Neural progenitor cell (in vitro differentiated cells): ENCODE measurements at regions not wholly inside any gene's neighbourhood (a gene's known extent, or its start where the extent isn't known, plus 50 kb on each side); places are given as distances from the start of the nearest gene placed in this dataset.

Source experiments
- DNase-seq: peaks from one replicate; pipeline ENCODE4 v3.0.0-alpha.2; 2016; ENCODE audit warnings: low spot score
- H2AFZ ChIP-seq: fragments of 200-600 bp; sonication (generic); replicated peaks from 2 replicates; pipeline ENCODE4 v1.6.1; 2016; ENCODE audit warnings: antibody characterized with exemption
- H3F3A ChIP-seq: fragments of 200-600 bp; sonication (generic); 2 replicates; pipeline ENCODE4 v1.6.1; 2016; ENCODE audit warnings: antibody characterized with exemption, low read depth
- H3K27ac ChIP-seq: fragments of 200-600 bp; sonication (generic); 2 replicates; pipeline ENCODE4 v1.5.1; 2016; ENCODE audit warnings: mild to moderate bottlenecking
- H3K27me3 ChIP-seq: fragments of 200-600 bp; sonication (generic); 2 replicates; pipeline ENCODE4 v1.6.1; 2016; ENCODE audit warnings: mild to moderate bottlenecking, moderate library complexity
- H3K36me3 ChIP-seq: fragments of 200-600 bp; sonication (generic); 2 replicates; pipeline ENCODE4 v1.5.1; 2016
- H3K4me1 ChIP-seq: fragments of 200-600 bp; sonication (generic); 2 replicates; pipeline ENCODE4 v1.6.1; 2016; ENCODE audit warnings: mixed run types
- H3K4me2 ChIP-seq: fragments of 200-600 bp; sonication (generic); 2 replicates; pipeline ENCODE4 v1.6.1; 2016
- H3K4me3 ChIP-seq: fragments of 200-600 bp; sonication (generic); 2 replicates; pipeline ENCODE4 v1.5.1; 2016
- H3K79me2 ChIP-seq: fragments of 200-600 bp; sonication (generic); 2 replicates; pipeline ENCODE4 v1.6.1; 2016; ENCODE audit warnings: low read depth
- H3K9ac ChIP-seq: fragments of 200-600 bp; sonication (generic); 2 replicates; pipeline ENCODE4 v1.6.1; 2016
- H3K9me3 ChIP-seq: fragments of 200-600 bp; sonication (generic); 2 replicates; pipeline ENCODE4 v1.5.1; 2016; ENCODE audit warnings: low read depth
- H4K20me1 ChIP-seq: fragments of 200-600 bp; sonication (generic); 2 replicates; pipeline ENCODE4 v1.6.1; 2016; ENCODE audit warnings: low read depth
- H3K27ac Mint-ChIP-seq: 3 replicates; pipeline ENCODE4 v1.8.0; 2021; ENCODE audit warnings: mixed read lengths
- H3K27me3 Mint-ChIP-seq: 2 replicates; pipeline ENCODE4 v1.8.0; 2022; ENCODE audit warnings: low read depth, mild to moderate bottlenecking, inconsistent platforms, moderate library complexity, mixed read lengths; ENCODE audit not compliant: insufficient read depth
- H3K36me3 Mint-ChIP-seq: 3 replicates; pipeline ENCODE4 v1.8.0; 2021; ENCODE audit warnings: mixed read lengths
- H3K4me1 Mint-ChIP-seq: 3 replicates; pipeline ENCODE4 v1.8.0; 2021; ENCODE audit warnings: mixed read lengths
- H3K4me3 Mint-ChIP-seq: 3 replicates; pipeline ENCODE4 v1.8.0; 2021; ENCODE audit warnings: mild to moderate bottlenecking, moderate library complexity, mixed read lengths
- H3K9me3 Mint-ChIP-seq: 3 replicates; pipeline ENCODE4 v1.8.0; 2020; ENCODE audit warnings: mixed read lengths
- CTCF ChIP-seq: fragments of 200-600 bp; sonication (generic); IDR thresholded peaks from 2 replicates; pipeline ENCODE4 v1.5.1; 2017; ENCODE audit warnings: antibody characterized with exemption, mild to moderate bottlenecking
- EZH2 ChIP-seq: fragments of 200-600 bp; sonication (generic); IDR thresholded peaks from 2 replicates; pipeline ENCODE4 v1.6.1; 2017; ENCODE audit warnings: antibody characterized with exemption, mild to moderate bottlenecking, moderate library complexity
- EZH2phosphoT487 ChIP-seq: fragments of 200-600 bp; sonication (generic); IDR thresholded peaks from 2 replicates; pipeline ENCODE4 v1.6.1; 2017; ENCODE audit warnings: antibody characterized with exemption

DNA sequence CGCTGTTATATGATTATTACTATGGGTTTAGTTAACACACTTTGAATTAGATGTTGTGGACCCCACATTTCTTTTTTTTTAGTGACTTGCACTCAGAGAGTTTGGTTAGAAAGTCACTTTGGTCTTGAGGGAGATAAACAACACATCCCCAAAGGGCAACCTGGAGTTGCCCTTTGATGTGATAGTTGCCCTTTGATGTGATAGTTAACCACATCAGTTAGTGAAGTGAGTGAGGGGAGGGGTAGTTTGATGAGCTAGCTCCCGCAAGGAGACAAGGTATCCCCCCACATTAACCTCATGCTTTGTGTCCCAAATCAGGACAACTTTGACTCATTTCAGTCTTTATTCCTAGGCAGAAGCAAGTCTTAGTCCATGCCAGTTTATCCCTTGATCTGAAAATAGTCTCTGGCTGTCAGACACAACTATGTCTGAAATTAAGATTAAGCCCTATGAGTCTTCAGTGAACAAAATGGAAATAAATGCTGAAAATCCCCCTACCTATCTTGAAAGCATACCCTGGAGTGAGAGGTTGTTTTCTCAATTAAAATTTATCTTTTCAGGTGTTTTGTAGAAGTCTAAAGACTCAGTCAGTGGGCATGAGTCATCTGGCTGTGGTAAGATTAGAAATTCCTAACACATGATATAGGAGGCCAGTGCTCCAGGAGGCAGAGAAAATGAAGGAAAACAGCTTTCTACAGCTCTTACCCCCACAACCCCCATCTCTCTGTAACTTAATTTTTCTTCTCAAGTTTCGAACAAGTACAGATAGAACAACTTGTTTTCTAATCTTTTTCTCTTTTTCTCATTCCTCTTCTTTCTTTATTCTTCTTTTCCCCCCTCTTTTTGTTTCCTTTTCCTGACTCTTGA lies 208.9 kb upstream of the DMRTA1 start:
- Mint-ChIP-seq H3K9me3 (peaks cover 4% of the 10 kb centered on the region), H3K27me3 (no peaks in the 10 kb centered on the region), H3K4me3 (no peak overlapping the region), H3K27ac (no peak overlapping the region), H3K4me1 (peaks cover 12% of the 10 kb centered on the region), H3K36me3 (no peaks in the 10 kb centered on the region)
- Histone ChIP-seq H3K4me1 (no peaks in the 10 kb centered on the region), H3K4me3 (no peak overlapping the region), H3K79me2 (no peaks in the 10 kb centered on the region), H3F3A (no peaks in the 10 kb centered on the region), H3K27ac (no peak overlapping the region), H3K4me2 (no peak overlapping the region), H2AFZ (peak overlapping the region; percentile 69), H4K20me1 (no peaks in the 10 kb centered on the region), H3K27me3 (no peaks in the 10 kb centered on the region), H3K36me3 (no peaks in the 10 kb centered on the region), H3K9me3 (no peaks in the 10 kb centered on the region), H3K9ac (no peak overlapping the region)
- no peak for TF ChIP-seq EZH2phosphoT487
- no peak for TF ChIP-seq EZH2
- no peak for TF ChIP-seq CTCF
- DNase-seq: no peak

- H2AFZ ChIP-seq: peak overlapping the region; percentile 69
- no peak overlapping the region for H3K4me2 ChIP-seq
- TF ChIP-seq EZH2: no peak
- no peak for TF ChIP-seq EZH2phosphoT487
- peak; percentile 49 for TF ChIP-seq CTCF
- no peaks in the 10 kb centered on the region for H3K36me3 ChIP-seq
- H3K36me3 Mint-ChIP-seq: no peaks in the 10 kb centered on the region
- H3K9me3 ChIP-seq: no peaks in the 10 kb centered on the region
- peak; percentile 38 for DNase-seq
- H3K27ac ChIP-seq: no peak overlapping the region
- no peaks in the 10 kb centered on the region for H4K20me1 ChIP-seq
- no peaks in the 10 kb centered on the region for H3K79me2 ChIP-seq
- H3F3A ChIP-seq: no peaks in the 10 kb centered on the region
- H3K27me3 Mint-ChIP-seq: no peaks in the 10 kb centered on the region
- H3K9ac ChIP-seq: no peak overlapping the region
- no peaks in the 10 kb centered on the region for H3K4me1 ChIP-seq
- H3K4me3 Mint-ChIP-seq: no peak overlapping the region
- peaks cover 12% of the 10 kb centered on the region for H3K4me1 Mint-ChIP-seq
- no peak overlapping the region for H3K4me3 ChIP-seq
- H3K27me3 ChIP-seq: no peaks in the 10 kb centered on the region
- peaks cover 2% of the 10 kb centered on the region for H3K9me3 Mint-ChIP-seq
- no peak overlapping the region for H3K27ac Mint-ChIP-seq
Measured at GRCh38 chr9:22238809-22239684, 207.6 kb upstream of the DMRTA1 start.

- Mint-ChIP-seq H3K9me3 (no peaks in the 10 kb centered on the region), H3K4me1 (peaks cover 12% of the 10 kb centered on the region), H3K27me3 (no peaks in the 10 kb centered on the region), H3K27ac (no peak overlapping the region), H3K36me3 (no peaks in the 10 kb centered on the region), H3K4me3 (no peak overlapping the region)
- Histone ChIP-seq H3K4me3 (no peak overlapping the region), H3K4me2 (no peak overlapping the region), H3K36me3 (no peaks in the 10 kb centered on the region), H3F3A (no peaks in the 10 kb centered on the region), H2AFZ (no peak overlapping the region), H3K9ac (no peak overlapping the region), H3K27me3 (no peaks in the 10 kb centered on the region), H3K9me3 (no peaks in the 10 kb centered on the region), H3K4me1 (no peaks in the 10 kb centered on the region), H3K27ac (no peak overlapping the region), H4K20me1 (no peaks in the 10 kb centered on the region), H3K79me2 (no peaks in the 10 kb centered on the region)
- DNase-seq: no peak
- no peak for TF ChIP-seq EZH2phosphoT487
Measured at GRCh38 chr9:22240619-22241018, 206.0 kb upstream of the DMRTA1 start.
